Right lung (tissue), 2 donors: ENCODE measurements at regions not wholly inside any gene's neighbourhood (a gene's known extent, or its start where the extent isn't known, plus 50 kb on each side); places are given as distances from the start of the nearest gene placed in this dataset.
"Not testable (repeated sequence)": the region's sequence is repeated elsewhere in the genome, so short reads cannot be mapped to it uniquely, and the experiment has no call there.

ENCODE experiments used
- DNase-seq, 2 donors: peaks; one replicate each; pipeline ENCODE4 v3.0.0-alpha.2; 2013

GRCh38 chr6:109875973-109876372, 102.1 kb upstream of the GPR6 start:
- no peak for DNase-seq

- DNase-seq, result no peak
Measured at GRCh38 chr6:109877028-109878004, 100.8 kb upstream of the GPR6 start.

GRCh38 chr6:109878005-109878690, 100.0 kb upstream of the GPR6 start:
- not testable (repeated sequence) for DNase-seq

GRCh38 chr6:109879081-109879480, 99.0 kb upstream of the GPR6 start:
- DNase-seq, result not testable (repeated sequence)

- DNase-seq, result no peak
Measured at GRCh38 chr6:109879521-109879920, 98.6 kb upstream of the GPR6 start.

- not testable (repeated sequence) for DNase-seq
Measured at GRCh38 chr6:109881069-109881468, 97.0 kb upstream of the GPR6 start.

- DNase-seq, result not testable (repeated sequence)
Measured at GRCh38 chr6:109881953-109882490, 96.1 kb upstream of the GPR6 start.

- no peak for DNase-seq
Measured at GRCh38 chr6:109891924-109892323, 86.2 kb upstream of the GPR6 start.

- peak; percentile 42 to 59 for DNase-seq
Measured at GRCh38 chr6:109892451-109893435, 85.4 kb upstream of the GPR6 start.

- no peak for DNase-seq
Measured at GRCh38 chr6:109893606-109894005, 84.5 kb upstream of the GPR6 start.

GRCh38 chr6:109894181-109894580, 83.9 kb upstream of the GPR6 start:
- no peak for DNase-seq

GRCh38 chr6:109896341-109896740, 81.8 kb upstream of the GPR6 start:
- no peak for DNase-seq

- DNase-seq, result no peak
Measured at GRCh38 chr6:109897025-109897424, 81.1 kb upstream of the GPR6 start.

GRCh38 chr6:109897561-109898080, 80.5 kb upstream of the GPR6 start:
- no peak for DNase-seq

GRCh38 chr6:109901976-109902375, 76.1 kb upstream of the GPR6 start:
- no peak for DNase-seq

GRCh38 chr6:109902870-109903269, 75.2 kb upstream of the GPR6 start:
- DNase-seq, result no peak

- no peak for DNase-seq
Measured at GRCh38 chr6:109910571-109910970, 67.5 kb upstream of the GPR6 start.

GRCh38 chr6:109912118-109912517, 66.0 kb upstream of the GPR6 start:
- DNase-seq, result no peak

GRCh38 chr6:109912952-109913351, 65.2 kb upstream of the GPR6 start:
- no peak for DNase-seq

- DNase-seq, result not testable (repeated sequence)
Measured at GRCh38 chr6:109915748-109916147, 62.4 kb upstream of the GPR6 start.

GRCh38 chr6:109916759-109917158, 61.4 kb upstream of the GPR6 start:
- no peak for DNase-seq
